ENCODE measurements at regions not wholly inside any gene's neighbourhood (a gene's known extent, or its start where the extent isn't known, plus 50 kb on each side); places are given as distances from the start of the nearest gene placed in this dataset.
"Not testable (repeated sequence)": the region's sequence is repeated elsewhere in the genome, so short reads cannot be mapped to it uniquely, and the experiment has no call there.

DNA sequence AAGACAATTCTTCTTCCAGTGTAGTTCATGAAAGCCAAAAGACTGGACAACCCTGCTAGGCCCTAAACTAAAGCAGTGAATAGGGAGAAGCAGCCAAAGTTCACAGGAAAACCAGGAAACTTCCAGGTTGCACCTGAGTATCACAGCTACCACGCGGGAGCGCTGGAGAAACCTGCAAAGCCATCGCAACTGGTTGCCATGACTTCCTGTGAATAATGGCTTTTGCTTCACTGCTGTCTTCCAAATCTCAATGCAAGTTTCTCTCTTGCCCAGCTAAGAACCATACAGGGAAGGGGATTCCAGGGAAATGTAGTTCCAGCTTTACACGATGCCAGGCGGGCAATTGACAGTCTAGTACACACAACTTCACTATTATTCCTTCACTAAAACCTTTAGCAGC is 114.1 kb downstream of the GXYLT1 start:
- intact Hi-C loops (cut with DNase I; ENCODE audit: low total_unique reads), result no loop called here
- H3K4me3 ChIP-seq, result no peak overlapping the region
- H3K36me3 ChIP-seq (ENCODE audit: low read depth, missing control alignments), result no peaks in the 10 kb centered on the region
- 91 to 97% methylated on average over 6 of the region's 6 CpGs for WGBS, 2 donors
- no peak overlapping the region for H3K27ac ChIP-seq
- DNase-seq, result no peak
- no peak for TF ChIP-seq POLR2A (IDR thresholded peaks at IDR 0.05)
- TF ChIP-seq, protein P1, sequence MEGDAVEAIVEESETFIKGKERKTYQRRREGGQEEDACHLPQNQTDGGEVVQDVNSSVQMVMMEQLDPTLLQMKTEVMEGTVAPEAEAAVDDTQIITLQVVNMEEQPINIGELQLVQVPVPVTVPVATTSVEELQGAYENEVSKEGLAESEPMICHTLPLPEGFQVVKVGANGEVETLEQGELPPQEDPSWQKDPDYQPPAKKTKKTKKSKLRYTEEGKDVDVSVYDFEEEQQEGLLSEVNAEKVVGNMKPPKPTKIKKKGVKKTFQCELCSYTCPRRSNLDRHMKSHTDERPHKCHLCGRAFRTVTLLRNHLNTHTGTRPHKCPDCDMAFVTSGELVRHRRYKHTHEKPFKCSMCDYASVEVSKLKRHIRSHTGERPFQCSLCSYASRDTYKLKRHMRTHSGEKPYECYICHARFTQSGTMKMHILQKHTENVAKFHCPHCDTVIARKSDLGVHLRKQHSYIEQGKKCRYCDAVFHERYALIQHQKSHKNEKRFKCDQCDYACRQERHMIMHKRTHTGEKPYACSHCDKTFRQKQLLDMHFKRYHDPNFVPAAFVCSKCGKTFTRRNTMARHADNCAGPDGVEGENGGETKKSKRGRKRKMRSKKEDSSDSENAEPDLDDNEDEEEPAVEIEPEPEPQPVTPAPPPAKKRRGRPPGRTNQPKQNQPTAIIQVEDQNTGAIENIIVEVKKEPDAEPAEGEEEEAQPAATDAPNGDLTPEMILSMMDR (IDR thresholded peaks at IDR 0.05), result no peak
- no peaks in the 10 kb centered on the region for H3K27me3 ChIP-seq
- no peaks in the 10 kb centered on the region for H3K9me3 ChIP-seq
- H3K4me1 ChIP-seq, result no peaks in the 10 kb centered on the region

DNA sequence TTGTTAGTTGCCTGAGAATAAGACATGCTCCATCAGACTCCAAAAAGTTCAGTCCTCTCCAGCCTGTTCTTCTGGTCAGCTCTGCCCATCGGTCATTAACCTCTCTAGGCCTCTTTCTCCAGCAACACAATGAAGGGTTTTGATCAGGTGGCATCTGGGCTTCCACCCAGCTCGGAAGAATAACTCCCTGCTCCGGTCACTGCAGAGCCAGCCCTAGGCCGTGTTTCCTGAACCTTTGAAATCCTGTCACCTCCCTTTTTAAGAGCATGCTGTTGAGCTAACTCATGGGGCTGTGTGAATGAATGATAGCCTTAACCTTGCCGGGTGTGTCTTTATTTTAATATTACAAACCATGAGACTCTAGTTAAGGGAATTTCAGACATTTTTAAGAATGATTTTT is 117.1 kb downstream of the GXYLT1 start:
- peaks cover 3% of the 10 kb centered on the region for H3K4me1 ChIP-seq
- H3K4me3 ChIP-seq, result no peak overlapping the region
- no peaks in the 10 kb centered on the region for H3K9me3 ChIP-seq
- no peak for TF ChIP-seq POLR2A (IDR thresholded peaks at IDR 0.05)
- TF ChIP-seq, protein P1 (IDR thresholded peaks at IDR 0.05), result no peak
- intact Hi-C loops (cut with DNase I; ENCODE audit: low total_unique reads), result no loop called here
- H3K27ac ChIP-seq, result no peak overlapping the region
- DNase-seq, result no peak
- H3K36me3 ChIP-seq (ENCODE audit: low read depth, missing control alignments), result no peaks in the 10 kb centered on the region
- WGBS, 2 donors, result 84 to 91% methylated on average over 5 of the region's 5 CpGs
- H3K27me3 ChIP-seq, result no peaks in the 10 kb centered on the region

DNA sequence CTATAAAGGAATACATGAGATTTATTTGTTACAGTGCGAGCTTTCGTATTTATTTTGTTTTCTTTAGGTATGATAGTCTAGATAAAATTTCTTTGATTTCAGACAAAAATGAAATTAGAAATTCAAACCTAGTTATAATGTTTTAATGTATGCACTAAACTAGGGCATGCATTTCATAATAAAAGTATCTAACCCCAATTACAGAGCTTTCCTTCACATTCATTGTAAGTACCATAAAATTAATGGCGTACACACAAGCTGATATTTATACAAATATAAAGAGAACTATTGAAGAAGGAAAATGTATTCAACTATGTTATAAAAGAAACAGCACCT is 120.2 kb downstream of the GXYLT1 start:
- TF ChIP-seq, protein P1 (IDR thresholded peaks at IDR 0.05), result no peak
- no peak for TF ChIP-seq POLR2A (IDR thresholded peaks at IDR 0.05)
- no peaks in the 10 kb centered on the region for H3K27me3 ChIP-seq
- intact Hi-C loops (cut with DNase I; ENCODE audit: low total_unique reads), result no loop called here
- peaks cover 3% of the 10 kb centered on the region for H3K4me1 ChIP-seq
- no peak overlapping the region for H3K27ac ChIP-seq
- no peaks in the 10 kb centered on the region for H3K36me3 ChIP-seq (ENCODE audit: low read depth, missing control alignments)
- H3K4me3 ChIP-seq, result peak overlapping the region in 1 of 2 donors; percentile 47
- no peaks in the 10 kb centered on the region for H3K9me3 ChIP-seq
- DNase-seq, result no peak
- 12 to 17% methylated on average over 3 of the region's 3 CpGs for WGBS, 2 donors

DNA sequence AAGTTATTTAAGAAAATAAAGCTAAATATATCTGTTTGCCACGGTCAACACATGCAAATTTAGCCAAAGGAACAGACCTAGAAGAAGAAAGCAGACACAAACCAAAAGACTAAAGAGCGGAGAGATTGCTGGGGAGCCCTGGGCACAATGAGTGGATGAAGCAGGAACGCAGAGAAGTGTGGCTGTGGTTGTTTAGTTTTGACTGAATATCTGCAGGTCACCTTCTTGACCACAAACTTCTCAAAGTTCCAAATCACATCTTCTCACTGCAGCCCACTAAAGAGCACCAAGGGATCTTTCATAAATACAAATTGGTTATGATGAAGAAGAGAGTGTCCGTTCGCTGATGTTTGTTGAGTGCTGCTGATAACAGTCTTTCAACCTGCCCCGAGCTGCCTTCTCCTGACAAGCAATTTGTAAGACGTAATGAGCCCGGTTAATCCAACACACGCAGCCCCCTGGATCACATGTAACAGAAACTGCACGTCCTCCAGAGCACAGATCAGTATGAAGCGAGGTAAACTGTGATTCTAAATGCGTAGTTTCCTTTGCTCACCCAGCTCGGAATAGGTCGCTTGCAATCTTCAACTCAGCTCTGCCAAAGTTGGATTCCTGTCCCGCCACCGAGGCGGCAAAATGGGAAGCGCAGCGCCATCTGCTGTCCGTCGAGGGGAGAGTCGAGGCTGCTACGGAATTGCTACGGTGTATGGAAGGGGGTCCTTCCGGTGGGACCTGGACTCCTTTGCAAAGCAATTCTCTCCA is 120.8 kb downstream of the GXYLT1 start:
- peaks cover 3% of the 10 kb centered on the region for H3K4me1 ChIP-seq
- TF ChIP-seq, protein P1 (IDR thresholded peaks at IDR 0.05), result peak; percentile 83 to 90 (median 88)
- no peak for TF ChIP-seq POLR2A (IDR thresholded peaks at IDR 0.05)
- 8 to 11% methylated on average over 23 to 25 of the region's 25 CpGs for WGBS, 2 donors
- no peaks in the 10 kb centered on the region for H3K27me3 ChIP-seq
- no peak overlapping the region for H3K27ac ChIP-seq
- H3K4me3 ChIP-seq, result peak overlapping the region; percentile 16 to 47
- H3K36me3 ChIP-seq (ENCODE audit: low read depth, missing control alignments), result no peaks in the 10 kb centered on the region
- no peaks in the 10 kb centered on the region for H3K9me3 ChIP-seq
- intact Hi-C loops (cut with DNase I; ENCODE audit: low total_unique reads), result no loop called here
- peak; percentile 86 for DNase-seq

DNA sequence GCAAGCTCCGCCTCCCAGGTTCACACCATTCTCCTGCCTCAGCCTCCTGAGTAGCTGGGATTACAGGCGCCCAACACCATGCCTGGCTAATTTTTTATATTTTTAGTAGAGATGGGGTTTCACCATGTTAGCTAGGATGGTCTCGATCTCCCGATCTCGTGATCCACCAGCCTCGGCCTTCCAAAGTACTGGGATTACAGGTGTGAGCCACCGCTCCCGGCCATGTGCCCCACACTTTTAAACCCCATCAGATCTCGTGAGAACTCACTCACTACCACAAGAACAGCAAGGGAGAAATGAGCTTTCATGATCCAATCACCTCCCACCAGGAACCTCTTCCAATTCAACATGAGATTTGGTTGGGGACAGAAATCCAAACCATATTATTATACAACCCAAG is 122.7 kb downstream of the GXYLT1 start:
- intact Hi-C loops (cut with DNase I; ENCODE audit: low total_unique reads); DNase-seq; H3K36me3 ChIP-seq (ENCODE audit: low read depth, missing control alignments); H3K27me3 ChIP-seq; H3K27ac ChIP-seq; H3K9me3 ChIP-seq; H3K4me3 ChIP-seq; H3K4me1 ChIP-seq: not testable (repeated sequence)
- WGBS, 2 donors, result 91 to 97% methylated on average over 9 of the region's 9 CpGs
